ENCODE measurements at regions not wholly inside any gene's neighbourhood (a gene's known extent, or its start where the extent isn't known, plus 50 kb on each side); places are given as distances from the start of the nearest gene placed in this dataset.

DNA sequence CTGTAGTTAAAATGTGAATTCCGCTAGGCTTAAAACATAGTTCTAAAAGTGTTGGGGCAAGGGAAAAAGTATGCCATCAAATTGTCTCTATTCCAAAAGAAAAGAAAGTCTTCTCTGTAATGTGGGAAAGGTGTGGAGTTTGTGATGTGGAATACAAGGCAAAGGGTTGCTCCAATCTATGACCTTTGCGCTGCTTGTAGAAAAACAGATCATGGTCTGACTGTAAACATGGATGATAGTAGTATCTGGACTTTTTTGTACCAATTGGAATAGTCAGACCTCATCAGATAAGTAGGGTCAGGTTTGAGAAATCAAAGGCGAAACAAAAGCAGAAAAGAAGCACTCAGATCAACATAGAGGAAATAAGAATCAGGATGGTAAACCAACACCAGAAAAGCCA, 372.3 kb downstream of the TFEC start:
- H3K23ac ChIP-seq (ENCODE audit: insufficient read length) = no peak overlapping the region
- H3K9ac ChIP-seq (replicated peaks in 1 of 4; ENCODE audit: extremely low read depth in 1 of 4, low read depth in 3 of 4, low read length in 3 of 4) = no peak overlapping the region
- no peaks in the 10 kb centered on the region for H3K79me1 ChIP-seq (ENCODE audit: low read depth, low read length)
- no peak overlapping the region for H2BK5ac ChIP-seq (ENCODE audit: low read depth, low read length)
- no peak overlapping the region for H3K27ac ChIP-seq (ENCODE audit: low read depth, low read length)
- H2BK12ac ChIP-seq (ENCODE audit: low read depth, low read length) = no peak overlapping the region
- DNase-seq (ENCODE audit: low read depth in 1 of 2, low spot score in 2 of 2) (no peak), FAIRE-seq (no peak)
- no peaks in the 10 kb centered on the region for H3K23me2 ChIP-seq (ENCODE audit: low read depth, low read length)
- no peak overlapping the region for H3K56ac ChIP-seq (replicated peaks; ENCODE audit: insufficient read length, low read depth, low read length)
- 86% methylated on average over 3 of the region's 3 CpGs; no CpG with 5 or more reads in 1 of the 2 experiments for WGBS, 2 experiments (ENCODE audit: extremely low coverage in 1 of 2, insufficient coverage in 1 of 2, insufficient read length in 1 of 2, insufficient replicate concordance in 2 of 2, low coverage in 1 of 2, low lambda C conversion rate in 2 of 2, missing lambda C conversion rate in 1 of 2)
- H3K36me3 ChIP-seq (ENCODE audit: control insufficient read depth in 2 of 4, insufficient read depth in 4 of 4, low read length in 3 of 4) = no peaks in the 10 kb centered on the region
- H3K4me3 ChIP-seq (ENCODE audit: extremely low read depth in 1 of 4, insufficient read depth in 2 of 4, low read depth in 3 of 4, low read length in 4 of 4) = no peak overlapping the region
- H3K9me3 ChIP-seq (ENCODE audit: insufficient read depth in 2 of 2, low read depth in 1 of 2, low read length in 1 of 2) = no peaks in the 10 kb centered on the region
- H3K18ac ChIP-seq (ENCODE audit: extremely low read depth, low read length) = no peak overlapping the region
- no peak overlapping the region for H3K14ac ChIP-seq (ENCODE audit: insufficient read length)
- no peak overlapping the region for H4K91ac ChIP-seq (replicated peaks; ENCODE audit: insufficient read length, low read length)
- H3K4ac ChIP-seq (replicated peaks; ENCODE audit: insufficient read length, low read depth, low read length) = no peak overlapping the region
- H3K4me2 ChIP-seq (ENCODE audit: insufficient read depth in 1 of 2, low read depth in 2 of 2, low read length in 2 of 2) = no peak overlapping the region
- H2BK15ac ChIP-seq (ENCODE audit: low read length) = no peak overlapping the region
- H4K5ac ChIP-seq (ENCODE audit: insufficient read length, low read depth, low read length) = no peak overlapping the region
- CTCF ChIA-PET (ENCODE audit: partially characterized antibody) = interaction anchor here (0.9 kb wide), 1 partner anchor 11 kb away, joined by 5 read pairs; no protein-coding TSS in a partner anchor
- no peak overlapping the region for H2BK20ac ChIP-seq (ENCODE audit: low read length)
- TF ChIP-seq NANOG (IDR thresholded peaks at IDR 0.05; ENCODE audit: insufficient read depth, low read depth, low read length, poor library complexity, severe bottlenecking) (no peak), ZNF274 (IDR thresholded peaks at IDR 0.05; ENCODE audit: borderline replicate concordance, extremely low read depth, low read length) (no peak), CHD2 (IDR thresholded peaks at IDR 0.05; ENCODE audit: low read length) (no peak), ASH2L (IDR thresholded peaks at IDR 0.05; ENCODE audit: low read length) (no peak), YY1 (IDR thresholded peaks at IDR 0.05; ENCODE audit: low read depth, low read length) (no peak), RAD21 (IDR thresholded peaks at IDR 0.05 in 1 of 2, conservative IDR thresholded peaks at IDR 0.05 in 1 of 2; ENCODE audit: low read depth in 2 of 2, low read length in 2 of 2) (no peak)
- TF ChIP-seq, protein P1, sequence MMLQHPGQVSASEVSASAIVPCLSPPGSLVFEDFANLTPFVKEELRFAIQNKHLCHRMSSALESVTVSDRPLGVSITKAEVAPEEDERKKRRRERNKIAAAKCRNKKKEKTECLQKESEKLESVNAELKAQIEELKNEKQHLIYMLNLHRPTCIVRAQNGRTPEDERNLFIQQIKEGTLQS (IDR thresholded peaks at IDR 0.05; ENCODE audit: insufficient read depth, low read depth, low read length) = no peak
- TF ChIP-seq, protein P2, sequence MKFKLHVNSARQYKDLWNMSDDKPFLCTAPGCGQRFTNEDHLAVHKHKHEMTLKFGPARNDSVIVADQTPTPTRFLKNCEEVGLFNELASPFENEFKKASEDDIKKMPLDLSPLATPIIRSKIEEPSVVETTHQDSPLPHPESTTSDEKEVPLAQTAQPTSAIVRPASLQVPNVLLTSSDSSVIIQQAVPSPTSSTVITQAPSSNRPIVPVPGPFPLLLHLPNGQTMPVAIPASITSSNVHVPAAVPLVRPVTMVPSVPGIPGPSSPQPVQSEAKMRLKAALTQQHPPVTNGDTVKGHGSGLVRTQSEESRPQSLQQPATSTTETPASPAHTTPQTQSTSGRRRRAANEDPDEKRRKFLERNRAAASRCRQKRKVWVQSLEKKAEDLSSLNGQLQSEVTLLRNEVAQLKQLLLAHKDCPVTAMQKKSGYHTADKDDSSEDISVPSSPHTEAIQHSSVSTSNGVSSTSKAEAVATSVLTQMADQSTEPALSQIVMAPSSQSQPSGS (IDR thresholded peaks at IDR 0.05; ENCODE audit: low read length) = no peak
- H3K79me2 ChIP-seq (ENCODE audit: control insufficient read depth in 1 of 2, insufficient read depth in 2 of 2, low read length in 2 of 2) = no peaks in the 10 kb centered on the region
- no peaks in the 10 kb centered on the region for H3K27me3 ChIP-seq (replicated peaks in 1 of 4; ENCODE audit: control insufficient read depth in 3 of 4, extremely low read depth in 1 of 4, insufficient read depth in 3 of 4, low read length in 3 of 4)
- no peaks in the 10 kb centered on the region for H4K20me1 ChIP-seq (replicated peaks in 1 of 2; ENCODE audit: control insufficient read depth in 1 of 2, insufficient read depth in 2 of 2, low read length in 2 of 2)
- POLR2A ChIA-PET (ENCODE audit: partially characterized antibody) = no interaction called here
- H2BK120ac ChIP-seq (replicated peaks; ENCODE audit: low read depth, low read length) = no peak overlapping the region
- no peak overlapping the region; the same call in 1 of the 2 replicates for H2AFZ ChIP-seq (ENCODE audit: low read length)
- no peaks in the 10 kb centered on the region for H3K4me1 ChIP-seq (replicated peaks in 1 of 4; ENCODE audit: control insufficient read depth in 3 of 4, insufficient read depth in 4 of 4, low read length in 3 of 4)
- no peak overlapping the region for H2AK5ac ChIP-seq (ENCODE audit: low read depth, low read length)
- H4K8ac ChIP-seq (ENCODE audit: extremely low read depth, insufficient read depth, low read length) = no peak overlapping the region
